HG02610 (cell line): ENCODE measurements at regions not wholly inside any gene's neighbourhood (a gene's known extent, or its start where the extent isn't known, plus 50 kb on each side); places are given as distances from the start of the nearest gene placed in this dataset.

Experiments
- ATAC-seq: cut with Tn5 transposase; IDR thresholded peaks from one replicate; pipeline ENCODE4 v1.9.1; 2021; ENCODE audit warnings: mild to moderate bottlenecking, moderate library complexity; ENCODE audit not compliant: unreplicated experiment

DNA sequence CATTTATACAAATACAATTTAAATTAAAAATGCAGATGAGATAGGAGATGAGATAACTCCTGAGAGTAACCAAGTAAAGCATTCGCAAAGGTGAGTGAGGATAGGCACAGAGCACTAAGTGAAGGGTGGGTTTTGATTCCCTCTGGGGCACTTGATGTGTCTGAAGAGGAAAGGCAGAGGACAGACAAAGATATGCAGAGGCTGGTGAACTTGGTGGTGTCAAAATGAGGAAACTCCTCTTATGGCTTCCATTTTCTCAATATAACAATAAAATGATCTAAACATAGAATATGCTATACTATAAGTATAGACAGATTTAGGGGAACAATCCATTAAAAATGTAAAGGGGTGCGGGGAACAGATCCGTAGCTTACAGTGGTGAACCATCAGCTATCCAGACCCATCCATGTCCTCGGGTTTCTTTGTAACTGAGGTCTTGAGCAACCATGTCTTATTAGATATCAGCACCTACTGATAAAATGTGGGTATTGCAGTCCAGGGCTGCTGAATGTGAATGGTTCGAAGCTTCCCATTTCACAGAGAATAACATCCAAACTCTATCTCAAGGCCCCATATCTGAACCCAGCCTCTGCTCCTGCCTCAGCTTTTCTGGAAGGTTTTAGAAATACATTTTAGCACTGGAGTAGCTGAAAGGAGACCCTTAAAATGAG lies 73.9 kb upstream of the SLC10A2 start:
- peak; percentile 95 for ATAC-seq

DNA sequence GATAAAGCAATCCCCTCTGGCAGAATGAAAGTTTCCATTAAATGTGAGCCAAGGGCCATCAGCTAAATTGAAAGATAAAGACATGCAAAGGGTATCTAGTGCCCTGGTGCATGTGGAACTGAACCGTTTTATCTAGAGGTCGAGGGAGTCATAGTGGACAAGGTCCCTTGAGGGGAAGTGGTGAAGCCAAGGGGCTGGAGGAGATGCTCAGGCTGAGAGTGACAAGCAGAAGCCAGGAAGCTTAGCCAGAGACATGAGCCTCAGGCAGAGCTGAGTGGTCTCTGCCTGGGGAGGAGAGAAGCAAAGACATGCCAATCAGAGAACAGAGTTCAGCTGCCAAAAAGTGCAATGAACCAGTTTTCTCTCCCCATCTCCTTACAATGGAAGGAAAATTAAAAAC lies 68.1 kb upstream of the SLC10A2 start:
- ATAC-seq: peak; percentile 61

DNA sequence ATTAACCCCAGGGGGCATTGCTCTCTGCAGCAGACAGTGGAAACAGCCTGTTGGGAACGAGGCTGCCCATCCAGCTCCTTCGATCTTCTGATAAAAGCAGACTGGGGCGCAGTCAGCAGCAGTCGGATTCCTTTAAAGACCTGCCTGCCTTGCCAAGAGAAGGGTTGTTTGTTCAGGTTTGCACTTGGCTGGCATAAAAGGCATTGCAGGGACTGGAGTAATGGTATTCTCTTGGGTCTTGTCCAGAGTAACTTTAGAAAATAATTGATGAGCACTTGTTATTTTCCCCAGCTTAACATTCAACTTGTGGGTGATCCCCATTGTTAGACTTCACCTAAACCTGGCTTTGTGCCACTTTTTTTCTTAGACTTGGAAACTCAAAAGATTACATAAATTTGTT lies 67.3 kb upstream of the SLC10A2 start:
- ATAC-seq: no peak

DNA sequence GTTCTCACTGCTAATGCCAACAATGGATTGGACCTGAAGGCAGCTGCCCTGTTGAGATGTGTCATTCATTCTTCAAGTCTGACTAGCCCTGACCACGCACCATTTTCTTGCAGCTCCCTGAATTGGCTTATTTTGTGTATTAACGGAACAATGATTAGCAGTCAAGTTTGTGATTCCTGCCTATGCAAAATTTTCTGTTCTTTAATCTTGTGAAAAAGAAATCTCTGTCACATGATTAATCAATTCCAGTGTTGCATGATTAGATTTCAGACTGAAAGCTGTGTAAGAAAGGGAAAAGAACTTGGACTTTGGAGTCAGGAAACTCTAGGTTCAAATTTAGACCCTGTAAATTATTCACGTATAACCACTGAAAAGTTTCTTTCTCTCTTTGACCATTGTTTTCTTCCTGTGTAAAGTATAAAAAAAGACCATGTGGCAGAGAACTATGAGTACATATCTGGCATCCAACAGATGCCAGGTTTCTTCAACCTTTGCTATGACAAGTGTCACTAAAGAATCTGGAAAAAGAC lies 64.5 kb upstream of the SLC10A2 start:
- ATAC-seq: peak; percentile 79

DNA sequence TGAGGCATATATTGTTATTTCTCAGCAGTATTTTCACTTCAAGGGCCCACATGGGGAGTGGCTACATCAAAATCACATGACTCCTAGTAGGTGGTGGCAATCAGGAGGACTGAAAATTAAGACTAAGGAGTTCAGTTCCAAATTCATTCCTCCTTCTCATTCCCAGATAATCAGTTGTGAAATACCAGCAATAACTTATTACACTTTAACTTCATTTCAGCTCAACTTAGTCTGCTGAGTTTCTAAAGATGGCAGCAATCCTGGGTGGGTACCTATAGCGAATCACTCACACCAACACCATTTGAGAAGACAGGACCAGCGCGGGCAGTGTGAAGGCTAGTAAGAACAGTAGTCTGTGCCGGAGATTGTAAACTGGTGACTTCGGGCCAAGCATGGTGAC lies 63.9 kb upstream of the SLC10A2 start:
- no peak for ATAC-seq
